HFF-Myc (cell line): ENCODE measurements at regions not wholly inside any gene's neighbourhood (a gene's known extent, or its start where the extent isn't known, plus 50 kb on each side); places are given as distances from the start of the nearest gene placed in this dataset.

ENCODE experiments used
- DNase-seq: peaks from one replicate; pipeline ENCODE4 v3.0.0-alpha.2; 2011; ENCODE audit warnings: low read depth; ENCODE audit errors: extremely low read depth
- H3K4me3 ChIP-seq: replicated peaks from 2 replicates; pipeline ENCODE4 v1.5.1; 2011; ENCODE audit warnings: low read depth, mild to moderate bottlenecking, control low read depth, low read length
- CTCF ChIP-seq: IDR thresholded peaks from 2 replicates; pipeline ENCODE4 v1.5.1; 2012; ENCODE audit warnings: mild to moderate bottlenecking, low read depth, low read length, control low read depth; ENCODE audit errors: missing control alignments

GRCh38 chr3:159348431-159348830, 546.6 kb downstream of the MFSD1 start:
- TF ChIP-seq CTCF, result no peak
- no peak for DNase-seq
- H3K4me3 ChIP-seq, result no peak overlapping the region

GRCh38 chr3:159356606-159357005, 554.8 kb downstream of the MFSD1 start:
- TF ChIP-seq CTCF, result no peak
- H3K4me3 ChIP-seq, result no peak overlapping the region
- DNase-seq, result no peak

- H3K4me3 ChIP-seq, result no peak overlapping the region
- no peak for TF ChIP-seq CTCF
- DNase-seq, result no peak
Measured at GRCh38 chr3:159364511-159364910, 562.7 kb downstream of the MFSD1 start.

GRCh38 chr3:159366476-159366875, 564.6 kb downstream of the MFSD1 start:
- TF ChIP-seq CTCF, result no peak
- H3K4me3 ChIP-seq, result no peak overlapping the region
- no peak for DNase-seq

GRCh38 chr3:159371961-159372360, 570.1 kb downstream of the MFSD1 start:
- TF ChIP-seq CTCF, result no peak
- no peak for DNase-seq
- H3K4me3 ChIP-seq, result no peak overlapping the region

- no peak for DNase-seq
- no peak for TF ChIP-seq CTCF
- H3K4me3 ChIP-seq, result no peak overlapping the region
Measured at GRCh38 chr3:159378396-159379194, 576.7 kb downstream of the MFSD1 start.

- no peak for DNase-seq
- TF ChIP-seq CTCF, result no peak
- H3K4me3 ChIP-seq, result no peak overlapping the region
Measured at GRCh38 chr3:159380891-159381290, 579.0 kb downstream of the MFSD1 start.
